GM23338 (cell line): ENCODE measurements at regions not wholly inside any gene's neighbourhood (a gene's known extent, or its start where the extent isn't known, plus 50 kb on each side); places are given as distances from the start of the nearest gene placed in this dataset.

Source experiments
- ATAC-seq: fragments of 200-7000 bp; cut with Tn5 transposase; 3 replicates; pipeline ENCODE4 v1.9.1; 2020
- DNase-seq: peaks from one replicate; pipeline ENCODE4 v3.0.0-alpha.2; 2015; ENCODE audit warnings: low spot score
- H2AFZ ChIP-seq: fragments of 200-600 bp; sonication (generic); 2 replicates; pipeline ENCODE4 v1.8.0; 2016; ENCODE audit warnings: antibody characterized with exemption, mild to moderate bottlenecking, moderate library complexity
- H3F3A ChIP-seq: fragments of 200-600 bp; sonication (generic); replicated peaks from 2 replicates; pipeline ENCODE4 v1.8.0; 2017; ENCODE audit warnings: antibody characterized with exemption, mixed run types, low read depth
- H3K27ac ChIP-seq: fragments of 200-600 bp; sonication (generic); 2 replicates; pipeline ENCODE4 v1.6.1; 2016; ENCODE audit warnings: low read depth
- H3K27me3 ChIP-seq: fragments of 200-600 bp; sonication (generic); 2 replicates; pipeline ENCODE4 v1.8.0; 2016; ENCODE audit warnings: mild to moderate bottlenecking, mixed run types, moderate library complexity; ENCODE audit not compliant: insufficient read depth
- H3K36me3 ChIP-seq: fragments of 200-600 bp; sonication (generic); 2 replicates; pipeline ENCODE4 v1.8.0; 2016; ENCODE audit warnings: mild to moderate bottlenecking; ENCODE audit not compliant: insufficient read depth
- H3K4me1 ChIP-seq: fragments of 200-600 bp; sonication (generic); 2 replicates; pipeline ENCODE4 v1.8.0; 2016; ENCODE audit warnings: mild to moderate bottlenecking, moderate library complexity; ENCODE audit not compliant: insufficient read depth
- H3K4me2 ChIP-seq: fragments of 200-600 bp; sonication (generic); 2 replicates; pipeline ENCODE4 v1.7.1; 2017; ENCODE audit warnings: mixed run types
- H3K4me3 ChIP-seq: fragments of 200-600 bp; sonication (generic); 2 replicates; pipeline ENCODE4 v1.6.1; 2016; ENCODE audit warnings: mixed run types
- H3K79me2 ChIP-seq: fragments of 200-600 bp; sonication (generic); replicated peaks from 2 replicates; pipeline ENCODE4 v1.8.0; 2017; ENCODE audit warnings: mild to moderate bottlenecking; ENCODE audit not compliant: insufficient read depth
- H3K9me2 ChIP-seq: fragments of 200-600 bp; sonication (generic); 2 replicates; pipeline ENCODE4 v1.8.0; 2017; ENCODE audit not compliant: insufficient read depth
- H4K20me1 ChIP-seq: fragments of 200-600 bp; sonication (generic); replicated peaks from 2 replicates; pipeline ENCODE4 v1.8.0; 2017; ENCODE audit warnings: mild to moderate bottlenecking; ENCODE audit not compliant: insufficient read depth
- H3K27ac Mint-ChIP-seq: 2 replicates; pipeline ENCODE4 v1.8.0; 2020; ENCODE audit warnings: inconsistent platforms, mild to moderate bottlenecking, moderate library complexity, mixed read lengths
- H3K27me3 Mint-ChIP-seq: 3 replicates; pipeline ENCODE4 v1.8.0; 2022; ENCODE audit warnings: low read depth, mild to moderate bottlenecking, moderate library complexity, mixed read lengths, inconsistent platforms; ENCODE audit not compliant: insufficient read depth, poor library complexity
- H3K36me3 Mint-ChIP-seq: 3 replicates; pipeline ENCODE4 v1.8.0; 2021; ENCODE audit warnings: low read depth, mild to moderate bottlenecking, inconsistent platforms, moderate library complexity, mixed read lengths
- H3K4me1 Mint-ChIP-seq: 3 replicates; pipeline ENCODE4 v1.8.0; 2020; ENCODE audit warnings: mild to moderate bottlenecking, inconsistent platforms, mixed read lengths
- H3K4me3 Mint-ChIP-seq: 3 replicates; pipeline ENCODE4 v1.8.0; 2021; ENCODE audit warnings: moderate library complexity, mild to moderate bottlenecking, inconsistent platforms, mixed read lengths
- H3K9me3 Mint-ChIP-seq: 3 replicates; pipeline ENCODE4 v1.8.0; 2020; ENCODE audit warnings: moderate library complexity, mild to moderate bottlenecking, inconsistent platforms, mixed read lengths
- CREB1 ChIP-seq: fragments of 250-450 bp; sonication (Bioruptor Pico); IDR thresholded peaks from 2 replicates; pipeline ENCODE4 v1.5.0; 2020; ENCODE audit warnings: low read depth, mild to moderate bottlenecking, moderate library complexity
- EZH2 ChIP-seq: fragments of 200-600 bp; sonication (generic); IDR thresholded peaks from one replicate; pipeline ENCODE4 v1.8.0; 2017; ENCODE audit warnings: antibody characterized with exemption, mild to moderate bottlenecking, low read depth; ENCODE audit not compliant: unreplicated experiment
- EZH2phosphoT487 ChIP-seq: fragments of 200-600 bp; sonication (generic); IDR thresholded peaks from one replicate; pipeline ENCODE4 v1.8.1; 2018; ENCODE audit warnings: antibody characterized with exemption; ENCODE audit not compliant: unreplicated experiment
- JUNB ChIP-seq: IDR thresholded peaks from one replicate; pipeline ENCODE4 v1.6.1; 2016; ENCODE audit warnings: antibody characterized with exemption; ENCODE audit not compliant: unreplicated experiment
- NANOG ChIP-seq: IDR thresholded peaks from 2 replicates; pipeline ENCODE4 v1.6.1; 2016; ENCODE audit warnings: antibody characterized with exemption, borderline replicate concordance
- POLR2AphosphoS5 ChIP-seq: IDR thresholded peaks from 2 replicates; pipeline ENCODE4 v1.6.1; 2016; ENCODE audit warnings: antibody characterized with exemption, low read depth
- STAT1 ChIP-seq: IDR thresholded peaks from one replicate; pipeline ENCODE4 v1.6.1; 2016; ENCODE audit warnings: antibody characterized with exemption; ENCODE audit not compliant: unreplicated experiment
- ZNF114 ChIP-seq: fragments of 250-450 bp; sonication (Bioruptor Pico); IDR thresholded peaks from 2 replicates; pipeline ENCODE4 v1.5.0; 2020; ENCODE audit warnings: mild to moderate bottlenecking, moderate library complexity
- ZNF331 ChIP-seq: fragments of 250-450 bp; sonication (Bioruptor Pico); IDR thresholded peaks from 2 replicates; pipeline ENCODE4 v1.5.0; 2020; ENCODE audit warnings: low read depth, mild to moderate bottlenecking, moderate library complexity
- TF ChIP-seq, protein P1 (sequence below), 2 experiments: fragments of 200-600 bp in 1 of 2; sonication (generic) in 1 of 2; conservative IDR thresholded peaks; 2 replicates each; pipeline versions ENCODE4 v1.5.1 to v1.6.1; 2016 to 2017; ENCODE audit warnings: antibody characterized with exemption in 2 of 2, low read depth in 2 of 2, mild to moderate bottlenecking in 2 of 2, moderate library complexity in 1 of 2
- TF ChIP-seq, protein P2 (sequence below): fragments of 250-450 bp; sonication (Bioruptor Pico); IDR thresholded peaks from 2 replicates; pipeline ENCODE4 v1.5.0; 2020; ENCODE audit warnings: mild to moderate bottlenecking, moderate library complexity
- TF ChIP-seq, protein P3 (sequence below): IDR thresholded peaks from one replicate; pipeline ENCODE4 v1.6.1; 2018; ENCODE audit warnings: antibody characterized with exemption; ENCODE audit not compliant: unreplicated experiment
- TF ChIP-seq, protein P4 (sequence below): IDR thresholded peaks from 2 replicates; pipeline ENCODE4 v1.6.1; 2016; ENCODE audit warnings: antibody characterized with exemption

DNA sequence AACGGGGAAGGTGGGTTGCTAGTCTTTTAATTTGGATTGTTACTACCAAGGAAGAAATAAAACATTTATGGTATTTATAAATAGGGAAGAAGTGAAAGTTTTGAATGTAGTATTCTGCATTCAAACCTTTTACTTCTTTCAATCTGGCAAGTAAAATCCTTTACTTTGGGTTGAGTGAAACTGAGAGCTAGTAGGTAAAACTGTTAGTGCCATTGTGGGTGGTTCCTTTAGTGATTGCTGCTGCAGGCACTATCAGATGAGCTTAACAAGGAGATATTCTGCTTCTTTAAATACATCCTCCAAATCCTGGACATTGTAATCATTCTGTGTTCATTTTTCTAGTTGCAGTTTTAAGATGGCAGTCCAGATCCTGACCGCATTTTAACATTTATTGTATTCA lies 650.9 kb upstream of the PCDH10 start:
- Mint-ChIP-seq H3K27me3 (peaks cover 5% of the 10 kb centered on the region), H3K4me3 (no peak overlapping the region), H3K4me1 (peaks cover 23% of the 10 kb centered on the region), H3K27ac (no peak overlapping the region), H3K36me3 (peaks cover 30% of the 10 kb centered on the region), H3K9me3 (peaks cover 3% of the 10 kb centered on the region; the same call in 1 of the 3 replicates)
- Histone ChIP-seq H3K4me1 (peaks cover 16% of the 10 kb centered on the region), H3K9me2 (0 out of 2 replicates have a peak, but pooled peaks cover 4% of the 10 kb centered on the region), H3K4me3 (no peak overlapping the region), H3K4me2 (no peak overlapping the region), H3K79me2 (no peaks in the 10 kb centered on the region), H3K27ac (no peak overlapping the region), H3K36me3 (no peaks in the 10 kb centered on the region), H3K27me3 (no peaks in the 10 kb centered on the region), H3F3A (peaks cover 10% of the 10 kb centered on the region; the same call in 1 of the 2 replicates), H4K20me1 (no peaks in the 10 kb centered on the region), H2AFZ (no peak overlapping the region)
- TF ChIP-seq STAT1 (no peak), ZNF331 (CRISPR knock-in tag) (no peak), POLR2AphosphoS5 (no peak), ZNF114 (CRISPR knock-in tag) (no peak), CREB1 (CRISPR knock-in tag) (no peak), NANOG (no peak), EZH2 (no peak), JUNB (no peak), EZH2phosphoT487 (no peak)
- TF ChIP-seq, protein P1, sequence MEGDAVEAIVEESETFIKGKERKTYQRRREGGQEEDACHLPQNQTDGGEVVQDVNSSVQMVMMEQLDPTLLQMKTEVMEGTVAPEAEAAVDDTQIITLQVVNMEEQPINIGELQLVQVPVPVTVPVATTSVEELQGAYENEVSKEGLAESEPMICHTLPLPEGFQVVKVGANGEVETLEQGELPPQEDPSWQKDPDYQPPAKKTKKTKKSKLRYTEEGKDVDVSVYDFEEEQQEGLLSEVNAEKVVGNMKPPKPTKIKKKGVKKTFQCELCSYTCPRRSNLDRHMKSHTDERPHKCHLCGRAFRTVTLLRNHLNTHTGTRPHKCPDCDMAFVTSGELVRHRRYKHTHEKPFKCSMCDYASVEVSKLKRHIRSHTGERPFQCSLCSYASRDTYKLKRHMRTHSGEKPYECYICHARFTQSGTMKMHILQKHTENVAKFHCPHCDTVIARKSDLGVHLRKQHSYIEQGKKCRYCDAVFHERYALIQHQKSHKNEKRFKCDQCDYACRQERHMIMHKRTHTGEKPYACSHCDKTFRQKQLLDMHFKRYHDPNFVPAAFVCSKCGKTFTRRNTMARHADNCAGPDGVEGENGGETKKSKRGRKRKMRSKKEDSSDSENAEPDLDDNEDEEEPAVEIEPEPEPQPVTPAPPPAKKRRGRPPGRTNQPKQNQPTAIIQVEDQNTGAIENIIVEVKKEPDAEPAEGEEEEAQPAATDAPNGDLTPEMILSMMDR (conservative IDR thresholded peaks at IDR 0.05; ENCODE audit: low read depth in 2 of 2): no peak
- TF ChIP-seq, protein P2, sequence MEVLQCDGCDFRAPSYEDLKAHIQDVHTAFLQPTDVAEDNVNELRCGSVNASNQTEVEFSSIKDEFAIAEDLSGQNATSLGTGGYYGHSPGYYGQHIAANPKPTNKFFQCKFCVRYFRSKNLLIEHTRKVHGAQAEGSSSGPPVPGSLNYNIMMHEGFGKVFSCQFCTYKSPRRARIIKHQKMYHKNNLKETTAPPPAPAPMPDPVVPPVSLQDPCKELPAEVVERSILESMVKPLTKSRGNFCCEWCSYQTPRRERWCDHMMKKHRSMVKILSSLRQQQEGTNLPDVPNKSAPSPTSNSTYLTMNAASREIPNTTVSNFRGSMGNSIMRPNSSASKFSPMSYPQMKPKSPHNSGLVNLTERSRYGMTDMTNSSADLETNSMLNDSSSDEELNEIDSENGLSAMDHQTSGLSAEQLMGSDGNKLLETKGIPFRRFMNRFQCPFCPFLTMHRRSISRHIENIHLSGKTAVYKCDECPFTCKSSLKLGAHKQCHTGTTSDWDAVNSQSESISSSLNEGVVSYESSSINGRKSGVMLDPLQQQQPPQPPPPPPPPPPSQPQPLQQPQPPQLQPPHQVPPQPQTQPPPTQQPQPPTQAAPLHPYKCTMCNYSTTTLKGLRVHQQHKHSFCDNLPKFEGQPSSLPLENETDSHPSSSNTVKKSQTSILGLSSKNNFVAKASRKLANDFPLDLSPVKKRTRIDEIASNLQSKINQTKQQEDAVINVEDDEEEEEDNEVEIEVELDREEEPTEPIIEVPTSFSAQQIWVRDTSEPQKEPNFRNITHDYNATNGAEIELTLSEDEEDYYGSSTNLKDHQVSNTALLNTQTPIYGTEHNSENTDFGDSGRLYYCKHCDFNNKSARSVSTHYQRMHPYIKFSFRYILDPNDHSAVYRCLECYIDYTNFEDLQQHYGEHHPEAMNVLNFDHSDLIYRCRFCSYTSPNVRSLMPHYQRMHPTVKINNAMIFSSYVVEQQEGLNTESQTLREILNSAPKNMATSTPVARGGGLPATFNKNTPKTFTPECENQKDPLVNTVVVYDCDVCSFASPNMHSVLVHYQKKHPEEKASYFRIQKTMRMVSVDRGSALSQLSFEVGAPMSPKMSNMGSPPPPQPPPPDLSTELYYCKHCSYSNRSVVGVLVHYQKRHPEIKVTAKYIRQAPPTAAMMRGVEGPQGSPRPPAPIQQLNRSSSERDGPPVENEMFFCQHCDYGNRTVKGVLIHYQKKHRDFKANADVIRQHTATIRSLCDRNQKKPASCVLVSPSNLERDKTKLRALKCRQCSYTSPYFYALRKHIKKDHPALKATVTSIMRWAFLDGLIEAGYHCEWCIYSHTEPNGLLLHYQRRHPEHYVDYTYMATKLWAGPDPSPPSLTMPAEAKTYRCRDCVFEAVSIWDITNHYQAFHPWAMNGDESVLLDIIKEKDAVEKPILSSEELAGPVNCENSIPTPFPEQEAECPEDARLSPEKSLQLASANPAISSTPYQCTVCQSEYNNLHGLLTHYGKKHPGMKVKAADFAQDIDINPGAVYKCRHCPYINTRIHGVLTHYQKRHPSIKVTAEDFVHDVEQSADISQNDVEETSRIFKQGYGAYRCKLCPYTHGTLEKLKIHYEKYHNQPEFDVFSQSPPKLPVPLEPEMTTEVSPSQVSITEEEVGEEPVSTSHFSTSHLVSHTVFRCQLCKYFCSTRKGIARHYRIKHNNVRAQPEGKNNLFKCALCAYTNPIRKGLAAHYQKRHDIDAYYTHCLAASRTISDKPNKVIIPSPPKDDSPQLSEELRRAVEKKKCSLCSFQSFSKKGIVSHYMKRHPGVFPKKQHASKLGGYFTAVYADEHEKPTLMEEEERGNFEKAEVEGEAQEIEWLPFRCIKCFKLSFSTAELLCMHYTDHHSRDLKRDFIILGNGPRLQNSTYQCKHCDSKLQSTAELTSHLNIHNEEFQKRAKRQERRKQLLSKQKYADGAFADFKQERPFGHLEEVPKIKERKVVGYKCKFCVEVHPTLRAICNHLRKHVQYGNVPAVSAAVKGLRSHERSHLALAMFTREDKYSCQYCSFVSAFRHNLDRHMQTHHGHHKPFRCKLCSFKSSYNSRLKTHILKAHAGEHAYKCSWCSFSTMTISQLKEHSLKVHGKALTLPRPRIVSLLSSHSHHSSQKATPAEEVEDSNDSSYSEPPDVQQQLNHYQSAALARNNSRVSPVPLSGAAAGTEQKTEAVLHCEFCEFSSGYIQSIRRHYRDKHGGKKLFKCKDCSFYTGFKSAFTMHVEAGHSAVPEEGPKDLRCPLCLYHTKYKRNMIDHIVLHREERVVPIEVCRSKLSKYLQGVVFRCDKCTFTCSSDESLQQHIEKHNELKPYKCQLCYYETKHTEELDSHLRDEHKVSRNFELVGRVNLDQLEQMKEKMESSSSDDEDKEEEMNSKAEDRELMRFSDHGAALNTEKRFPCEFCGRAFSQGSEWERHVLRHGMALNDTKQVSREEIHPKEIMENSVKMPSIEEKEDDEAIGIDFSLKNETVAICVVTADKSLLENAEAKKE (CRISPR knock-in tag): no peak
- TF ChIP-seq, protein P3, sequence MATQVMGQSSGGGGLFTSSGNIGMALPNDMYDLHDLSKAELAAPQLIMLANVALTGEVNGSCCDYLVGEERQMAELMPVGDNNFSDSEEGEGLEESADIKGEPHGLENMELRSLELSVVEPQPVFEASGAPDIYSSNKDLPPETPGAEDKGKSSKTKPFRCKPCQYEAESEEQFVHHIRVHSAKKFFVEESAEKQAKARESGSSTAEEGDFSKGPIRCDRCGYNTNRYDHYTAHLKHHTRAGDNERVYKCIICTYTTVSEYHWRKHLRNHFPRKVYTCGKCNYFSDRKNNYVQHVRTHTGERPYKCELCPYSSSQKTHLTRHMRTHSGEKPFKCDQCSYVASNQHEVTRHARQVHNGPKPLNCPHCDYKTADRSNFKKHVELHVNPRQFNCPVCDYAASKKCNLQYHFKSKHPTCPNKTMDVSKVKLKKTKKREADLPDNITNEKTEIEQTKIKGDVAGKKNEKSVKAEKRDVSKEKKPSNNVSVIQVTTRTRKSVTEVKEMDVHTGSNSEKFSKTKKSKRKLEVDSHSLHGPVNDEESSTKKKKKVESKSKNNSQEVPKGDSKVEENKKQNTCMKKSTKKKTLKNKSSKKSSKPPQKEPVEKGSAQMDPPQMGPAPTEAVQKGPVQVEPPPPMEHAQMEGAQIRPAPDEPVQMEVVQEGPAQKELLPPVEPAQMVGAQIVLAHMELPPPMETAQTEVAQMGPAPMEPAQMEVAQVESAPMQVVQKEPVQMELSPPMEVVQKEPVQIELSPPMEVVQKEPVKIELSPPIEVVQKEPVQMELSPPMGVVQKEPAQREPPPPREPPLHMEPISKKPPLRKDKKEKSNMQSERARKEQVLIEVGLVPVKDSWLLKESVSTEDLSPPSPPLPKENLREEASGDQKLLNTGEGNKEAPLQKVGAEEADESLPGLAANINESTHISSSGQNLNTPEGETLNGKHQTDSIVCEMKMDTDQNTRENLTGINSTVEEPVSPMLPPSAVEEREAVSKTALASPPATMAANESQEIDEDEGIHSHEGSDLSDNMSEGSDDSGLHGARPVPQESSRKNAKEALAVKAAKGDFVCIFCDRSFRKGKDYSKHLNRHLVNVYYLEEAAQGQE: no peak
- TF ChIP-seq, protein P4, sequence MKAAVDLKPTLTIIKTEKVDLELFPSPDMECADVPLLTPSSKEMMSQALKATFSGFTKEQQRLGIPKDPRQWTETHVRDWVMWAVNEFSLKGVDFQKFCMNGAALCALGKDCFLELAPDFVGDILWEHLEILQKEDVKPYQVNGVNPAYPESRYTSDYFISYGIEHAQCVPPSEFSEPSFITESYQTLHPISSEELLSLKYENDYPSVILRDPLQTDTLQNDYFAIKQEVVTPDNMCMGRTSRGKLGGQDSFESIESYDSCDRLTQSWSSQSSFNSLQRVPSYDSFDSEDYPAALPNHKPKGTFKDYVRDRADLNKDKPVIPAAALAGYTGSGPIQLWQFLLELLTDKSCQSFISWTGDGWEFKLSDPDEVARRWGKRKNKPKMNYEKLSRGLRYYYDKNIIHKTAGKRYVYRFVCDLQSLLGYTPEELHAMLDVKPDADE: no peak
- ATAC-seq: no peak
- no peak for DNase-seq
